HG02973 (cell line): ENCODE measurements at regions not wholly inside any gene's neighbourhood (a gene's known extent, or its start where the extent isn't known, plus 50 kb on each side); places are given as distances from the start of the nearest gene placed in this dataset.
"Not testable (repeated sequence)": the region's sequence is repeated elsewhere in the genome, so short reads cannot be mapped to it uniquely, and the experiment has no call there.

Experiments used
- ATAC-seq: cut with Tn5 transposase; IDR thresholded peaks from one replicate; pipeline ENCODE4 v1.9.1; 2021; ENCODE audit warnings: moderate library complexity; ENCODE audit not compliant: unreplicated experiment

- ATAC-seq = no peak
Observed at GRCh38 chr5:98517560-98518366, 255.7 kb upstream of the RGMB start.

GRCh38 chr5:98518754-98519153, 254.7 kb upstream of the RGMB start:
- ATAC-seq = no peak

- no peak for ATAC-seq
Observed at GRCh38 chr5:98519571-98519970, 253.9 kb upstream of the RGMB start.

GRCh38 chr5:98521821-98522220, 251.6 kb upstream of the RGMB start:
- ATAC-seq = no peak

- ATAC-seq = no peak
Observed at GRCh38 chr5:98524773-98525172, 248.7 kb upstream of the RGMB start.

GRCh38 chr5:98527846-98528245, 245.6 kb upstream of the RGMB start:
- no peak for ATAC-seq

- no peak for ATAC-seq
Observed at GRCh38 chr5:98529321-98529720, 244.1 kb upstream of the RGMB start.

GRCh38 chr5:98530224-98530623, 243.2 kb upstream of the RGMB start:
- no peak for ATAC-seq

- ATAC-seq = no peak
Observed at GRCh38 chr5:98535901-98536300, 237.6 kb upstream of the RGMB start.

- ATAC-seq = no peak
Observed at GRCh38 chr5:98540056-98540455, 233.4 kb upstream of the RGMB start.

GRCh38 chr5:98541641-98542040, 231.8 kb upstream of the RGMB start:
- ATAC-seq = no peak

GRCh38 chr5:98543490-98543889, 230.0 kb upstream of the RGMB start:
- no peak for ATAC-seq

- not testable (repeated sequence) for ATAC-seq
Observed at GRCh38 chr5:98546924-98547323, 226.5 kb upstream of the RGMB start.

- ATAC-seq = no peak
Observed at GRCh38 chr5:98556712-98557111, 216.8 kb upstream of the RGMB start.

GRCh38 chr5:98557916-98558315, 215.5 kb upstream of the RGMB start:
- ATAC-seq = no peak

- no peak for ATAC-seq
Observed at GRCh38 chr5:98563885-98564653, 209.4 kb upstream of the RGMB start.

- no peak for ATAC-seq
Observed at GRCh38 chr5:98564836-98565235, 208.6 kb upstream of the RGMB start.

- no peak for ATAC-seq
Observed at GRCh38 chr5:98568336-98568735, 205.1 kb upstream of the RGMB start.

GRCh38 chr5:98569288-98569687, 204.2 kb upstream of the RGMB start:
- no peak for ATAC-seq

GRCh38 chr5:98570010-98570409, 203.5 kb upstream of the RGMB start:
- ATAC-seq = no peak

- ATAC-seq = no peak
Observed at GRCh38 chr5:98570661-98571191, 202.7 kb upstream of the RGMB start.

- no peak for ATAC-seq
Observed at GRCh38 chr5:98573834-98574320, 199.6 kb upstream of the RGMB start.
